ENCODE measurements at regions not wholly inside any gene's neighbourhood (a gene's known extent, or its start where the extent isn't known, plus 50 kb on each side); places are given as distances from the start of the nearest gene placed in this dataset.

- Histone ChIP-seq H2AK5ac (ENCODE audit: low read depth, low read length) (no peak overlapping the region), H3K9me1 (ENCODE audit: insufficient read depth, low read length) (no peaks in the 10 kb centered on the region), H3K27me3 (ENCODE audit: control insufficient read depth, insufficient read depth, low read length) (no peaks in the 10 kb centered on the region), H3K4me3 (ENCODE audit: insufficient read depth, low read depth, low read length) (no peak overlapping the region), H3K9ac (ENCODE audit: low read depth, low read length) (no peak overlapping the region), H3K9me3 (ENCODE audit: control insufficient read depth, insufficient read depth, low read length) (peaks cover 5% of the 10 kb centered on the region), H3K4ac (ENCODE audit: low read depth, low read length) (no peak overlapping the region), H3K18ac (ENCODE audit: low read depth, low read length) (no peak overlapping the region), H3K14ac (replicated peaks; ENCODE audit: low read depth, low read length) (no peak overlapping the region), H2AK9ac (replicated peaks; ENCODE audit: low read depth, low read length, poor library complexity) (no peak overlapping the region), H3K23ac (ENCODE audit: low read depth, low read length) (no peak overlapping the region), H2AFZ (replicated peaks; ENCODE audit: low read length, poor library complexity) (no peak overlapping the region), H4K20me1 (ENCODE audit: insufficient read depth, low read length) (no peaks in the 10 kb centered on the region), H2BK20ac (ENCODE audit: low read depth, low read length) (no peak overlapping the region), H2BK5ac (ENCODE audit: low read depth, low read length, poor library complexity, severe bottlenecking) (no peak overlapping the region), H3K36me3 (ENCODE audit: control insufficient read depth, insufficient read depth, low read length) (no peaks in the 10 kb centered on the region), H3K4me2 (ENCODE audit: low read depth, low read length) (no peak overlapping the region), H4K8ac (ENCODE audit: low read depth in 2 of 2, low read length in 2 of 2) (no peak overlapping the region), H3K79me1 (ENCODE audit: low read depth in 1 of 2, low read length in 2 of 2) (no peaks in the 10 kb centered on the region), H4K5ac (ENCODE audit: low read depth, low read length) (no peak overlapping the region), H4K91ac (ENCODE audit: insufficient read depth, low read depth, low read length) (no peak overlapping the region), H2BK15ac (ENCODE audit: low read depth, low read length) (no peak overlapping the region), H3K56ac (ENCODE audit: extremely low read depth, insufficient read depth, low read length) (no peak overlapping the region), H2BK120ac (ENCODE audit: low read depth, low read length) (no peak overlapping the region), H3K4me1 (ENCODE audit: control insufficient read depth, insufficient read depth, low read length) (no peaks in the 10 kb centered on the region), H3K27ac (ENCODE audit: insufficient read depth, low read length) (no peak overlapping the region)
- no CpG with 5 or more reads among the region's 2 CpGs for WGBS, 2 experiments (ENCODE audit: extremely low coverage in 2 of 2, insufficient read length in 1 of 2)
- TF ChIP-seq POLR2A (IDR thresholded peaks at IDR 0.05; ENCODE audit: low read depth, low read length) (no peak), MAFK (IDR thresholded peaks at IDR 0.05; ENCODE audit: low read depth, low read length) (peak; percentile 25; the same call in 1 of the 2 replicates)
- no peak for ATAC-seq (ENCODE audit: low read depth)
- intact Hi-C loops (cut with micrococcal nuclease): no loop called here
- no peak for DNase-seq
- no TSS peak for BruUV-seq (replicated peaks)
- CTCF ChIA-PET: no interaction called here
- POLR2A ChIA-PET (ENCODE audit: unreplicated experiment): no interaction called here
- in situ Hi-C loops (cut with MboI; ENCODE audit: low sequenced_read_pairs): no loop called here
- dilution Hi-C loops (cut with HindIII; ENCODE audit: low sequenced_read_pairs, unreplicated experiment): no loop called here
Observed at GRCh38 chr10:118128675-118129074, 81.9 kb upstream of the RAB11FIP2 start.

All from IMR-90 (cell line).